CD4-positive, alpha-beta T cell (primary cell): ENCODE measurements at regions not wholly inside any gene's neighbourhood (a gene's known extent, or its start where the extent isn't known, plus 50 kb on each side); places are given as distances from the start of the nearest gene placed in this dataset.

ENCODE experiments used
- ATAC-seq: fragments of 200-7000 bp; cut with Tn5 transposase; one replicate; pipeline ENCODE4 v1.10.0; 2022; ENCODE audit warnings: mild to moderate bottlenecking; ENCODE audit not compliant: poor library complexity
- CTCF ChIA-PET: fragments of 350-600 bp; sonication (Branson Sonifier 250); formaldehyde crosslinking; loops from one replicate; lab custom pipeline; 2021; ENCODE audit warnings: antibody characterized with exemption, inconsistent platforms; lab: Charles Lee
- POLR2A ChIA-PET: fragments of 350-600 bp; sonication (Branson Sonifier 250); formaldehyde crosslinking; loops from one replicate; lab custom pipeline; 2021; ENCODE audit warnings: antibody characterized with exemption, inconsistent platforms; lab: Charles Lee
- DNase-seq, 14 experiments: peaks; one replicate each; pipeline ENCODE4 v3.0.0-alpha.2; 2013 to 2020; ENCODE audit warnings: mixed read lengths in 2 of 14
- H3K27ac ChIP-seq, 2 donors: one replicate each; pipeline versions ENCODE4 v1.5.1 to v1.7.0; 2013; ENCODE audit warnings: low read length in 2 of 2, low read depth in 1 of 2, mild to moderate bottlenecking in 1 of 2
- H3K27me3 ChIP-seq, 2 experiments: 1 replicate in 1 of 2; 2 replicates in 1 of 2; pipeline versions ENCODE4 v1.6.1 to v1.7.0; 2013; ENCODE audit warnings: low read length in 2 of 2, control low read depth in 1 of 2, mild to moderate bottlenecking in 1 of 2, moderate library complexity in 1 of 2; ENCODE audit not compliant: insufficient read depth in 2 of 2, control insufficient read depth in 1 of 2
- H3K36me3 ChIP-seq: one replicate; pipeline ENCODE4 v1.6.1; 2013; ENCODE audit warnings: low read length, control low read depth; ENCODE audit not compliant: insufficient read depth
- H3K4me1 ChIP-seq: one replicate; pipeline ENCODE4 v1.6.1; 2013; ENCODE audit warnings: low read length, control low read depth; ENCODE audit not compliant: insufficient read depth
- H3K4me3 ChIP-seq: one replicate; pipeline ENCODE4 v1.5.1; 2013; ENCODE audit warnings: mild to moderate bottlenecking, low read length, moderate library complexity
- H3K9me3 ChIP-seq, 2 experiments: 1 replicate in 1 of 2; 2 replicates in 1 of 2; pipeline versions ENCODE4 v1.6.1 to v1.7.0; 2013; ENCODE audit warnings: low read length in 2 of 2, mild to moderate bottlenecking in 2 of 2, control low read depth in 1 of 2, moderate library complexity in 1 of 2; ENCODE audit not compliant: control insufficient read depth in 1 of 2, insufficient read depth in 1 of 2
- H3K27ac Mint-ChIP-seq: one replicate; pipeline ENCODE4 v1.8.0; 2020; ENCODE audit warnings: mixed read lengths
- H3K27me3 Mint-ChIP-seq: one replicate; pipeline ENCODE4 v1.8.0; 2021; ENCODE audit warnings: mixed read lengths
- H3K36me3 Mint-ChIP-seq: one replicate; pipeline ENCODE4 v1.8.0; 2021; ENCODE audit warnings: low read depth, mixed read lengths
- H3K4me1 Mint-ChIP-seq: one replicate; pipeline ENCODE4 v1.8.0; 2021; ENCODE audit warnings: low read depth, mixed read lengths
- H3K4me3 Mint-ChIP-seq: one replicate; pipeline ENCODE4 v1.8.0; 2020; ENCODE audit warnings: mild to moderate bottlenecking, mixed read lengths
- H3K9me3 Mint-ChIP-seq: one replicate; pipeline ENCODE4 v1.8.0; 2020; ENCODE audit warnings: mixed read lengths
- intact Hi-C, 2 experiments: fragments of 100-400 bp; cut with DNase I in 1 of 2; cut with micrococcal nuclease in 1 of 2; formaldehyde crosslinking; loops; one replicate each; pipeline versions ENCODE4 v1.15.1 to v1.9.0; 2023 to 2025; cut with DNase I, micrococcal nuclease
- TF ChIP-seq, protein P1 (sequence below): fragments of 200-600 bp; IDR thresholded peaks from one replicate; pipeline ENCODE4 v1.8.0; 2022; ENCODE audit warnings: antibody characterized with exemption, mild to moderate bottlenecking

DNA sequence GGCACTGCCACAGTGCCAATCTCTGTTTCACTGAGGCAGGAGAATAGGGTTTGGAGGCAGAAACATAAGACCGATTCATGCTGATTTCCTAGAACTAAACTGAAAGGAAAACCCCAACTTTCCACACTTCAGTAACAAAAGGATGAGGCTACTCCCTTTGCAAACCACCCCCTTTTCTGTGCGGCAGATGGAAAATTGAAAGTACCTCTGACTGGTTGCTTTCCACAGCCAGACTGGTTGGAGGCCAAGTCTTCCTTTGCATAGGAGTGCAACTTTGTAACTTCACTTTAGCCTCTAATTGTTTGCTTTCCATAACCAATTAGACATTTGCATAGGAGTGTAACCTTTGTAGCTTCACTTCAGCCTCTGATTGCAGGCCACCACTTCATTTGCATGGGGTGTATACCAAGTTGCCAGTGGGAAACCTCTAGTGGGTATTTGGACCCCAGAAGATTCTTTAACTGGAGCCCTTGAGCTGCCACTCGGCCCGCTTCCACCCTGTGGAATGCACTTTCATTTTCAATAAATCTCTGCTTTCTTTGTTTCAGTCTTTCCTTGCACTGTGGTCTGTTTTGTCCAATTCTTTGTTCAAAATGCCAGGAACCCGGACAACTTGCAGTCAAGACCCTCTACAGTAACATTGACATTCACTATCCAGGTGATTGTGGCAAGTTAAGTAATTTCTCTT is 252.0 kb downstream of the UTP18 start:
- H3K27me3 ChIP-seq: peaks cover 0 to 5% of the 10 kb centered on the region in 2 experiments
- DNase-seq (no peak), ATAC-seq (no peak)
- ChIA-PET POLR2A (no interaction called here), CTCF (no interaction called here)
- H3K4me3 ChIP-seq: no peak overlapping the region
- H3K9me3 ChIP-seq: no peaks in the 10 kb centered on the region
- H3K36me3 ChIP-seq: no peaks in the 10 kb centered on the region
- Mint-ChIP-seq H3K4me3 (no peak overlapping the region), H3K36me3 (no peaks in the 10 kb centered on the region), H3K27me3 (no peaks in the 10 kb centered on the region), H3K27ac (no peak overlapping the region), H3K4me1 (no peaks in the 10 kb centered on the region), H3K9me3 (no peaks in the 10 kb centered on the region)
- intact Hi-C loops: no loop called here
- H3K4me1 ChIP-seq: peaks cover 4% of the 10 kb centered on the region
- no peak overlapping the region for H3K27ac ChIP-seq
- TF ChIP-seq, protein P1, sequence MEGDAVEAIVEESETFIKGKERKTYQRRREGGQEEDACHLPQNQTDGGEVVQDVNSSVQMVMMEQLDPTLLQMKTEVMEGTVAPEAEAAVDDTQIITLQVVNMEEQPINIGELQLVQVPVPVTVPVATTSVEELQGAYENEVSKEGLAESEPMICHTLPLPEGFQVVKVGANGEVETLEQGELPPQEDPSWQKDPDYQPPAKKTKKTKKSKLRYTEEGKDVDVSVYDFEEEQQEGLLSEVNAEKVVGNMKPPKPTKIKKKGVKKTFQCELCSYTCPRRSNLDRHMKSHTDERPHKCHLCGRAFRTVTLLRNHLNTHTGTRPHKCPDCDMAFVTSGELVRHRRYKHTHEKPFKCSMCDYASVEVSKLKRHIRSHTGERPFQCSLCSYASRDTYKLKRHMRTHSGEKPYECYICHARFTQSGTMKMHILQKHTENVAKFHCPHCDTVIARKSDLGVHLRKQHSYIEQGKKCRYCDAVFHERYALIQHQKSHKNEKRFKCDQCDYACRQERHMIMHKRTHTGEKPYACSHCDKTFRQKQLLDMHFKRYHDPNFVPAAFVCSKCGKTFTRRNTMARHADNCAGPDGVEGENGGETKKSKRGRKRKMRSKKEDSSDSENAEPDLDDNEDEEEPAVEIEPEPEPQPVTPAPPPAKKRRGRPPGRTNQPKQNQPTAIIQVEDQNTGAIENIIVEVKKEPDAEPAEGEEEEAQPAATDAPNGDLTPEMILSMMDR: no peak

- CTCF ChIA-PET: no interaction called here
- Mint-ChIP-seq H3K4me1 (no peaks in the 10 kb centered on the region), H3K4me3 (no peak overlapping the region), H3K27me3 (peaks cover 16% of the 10 kb centered on the region), H3K9me3 (no peaks in the 10 kb centered on the region), H3K27ac (no peak overlapping the region), H3K36me3 (no peaks in the 10 kb centered on the region)
- no peak overlapping the region for H3K27ac ChIP-seq
- peaks cover 4% of the 10 kb centered on the region for H3K4me1 ChIP-seq
- DNase-seq (no peak), ATAC-seq (no peak)
- no peaks in the 10 kb centered on the region for H3K9me3 ChIP-seq
- H3K27me3 ChIP-seq: no peaks in the 10 kb centered on the region
- H3K36me3 ChIP-seq: no peaks in the 10 kb centered on the region
- TF ChIP-seq, protein P1: no peak
- POLR2A ChIA-PET: no interaction called here
- intact Hi-C loops: no loop called here
- H3K4me3 ChIP-seq: no peak overlapping the region
Measured at GRCh38 chr17:51516924-51517323, 256.6 kb downstream of the UTP18 start.

- CTCF ChIA-PET: no interaction called here
- H3K27me3 ChIP-seq: peaks cover 0 to 8% of the 10 kb centered on the region in 2 experiments
Measured at GRCh38 chr17:51524524-51524923, 264.2 kb downstream of the UTP18 start.

More at GRCh38 chr17:51524524-51524923, 264.2 kb downstream of the UTP18 start:
- TF ChIP-seq, protein P1: no peak
- H3K9me3 ChIP-seq: no peaks in the 10 kb centered on the region
- Mint-ChIP-seq H3K9me3 (no peaks in the 10 kb centered on the region), H3K27ac (no peak overlapping the region), H3K36me3 (no peaks in the 10 kb centered on the region), H3K4me1 (no peaks in the 10 kb centered on the region), H3K4me3 (no peak overlapping the region), H3K27me3 (peaks cover 19% of the 10 kb centered on the region)
- H3K36me3 ChIP-seq: no peaks in the 10 kb centered on the region
- H3K4me3 ChIP-seq: no peak overlapping the region
- H3K4me1 ChIP-seq: no peaks in the 10 kb centered on the region
- H3K27ac ChIP-seq: no peak overlapping the region
- intact Hi-C loops: no loop called here
- ATAC-seq: no peak
- DNase-seq: no peak
- POLR2A ChIA-PET: no interaction called here
